Umbilical cord (tissue), 1 donor: ENCODE measurements at regions not wholly inside any gene's neighbourhood (a gene's known extent, or its start where the extent isn't known, plus 50 kb on each side); places are given as distances from the start of the nearest gene placed in this dataset.

Experiments
- DNase-seq: peaks from one replicate; pipeline ENCODE4 v3.0.0-alpha.2; 2015; ENCODE audit warnings: low spot score

DNA sequence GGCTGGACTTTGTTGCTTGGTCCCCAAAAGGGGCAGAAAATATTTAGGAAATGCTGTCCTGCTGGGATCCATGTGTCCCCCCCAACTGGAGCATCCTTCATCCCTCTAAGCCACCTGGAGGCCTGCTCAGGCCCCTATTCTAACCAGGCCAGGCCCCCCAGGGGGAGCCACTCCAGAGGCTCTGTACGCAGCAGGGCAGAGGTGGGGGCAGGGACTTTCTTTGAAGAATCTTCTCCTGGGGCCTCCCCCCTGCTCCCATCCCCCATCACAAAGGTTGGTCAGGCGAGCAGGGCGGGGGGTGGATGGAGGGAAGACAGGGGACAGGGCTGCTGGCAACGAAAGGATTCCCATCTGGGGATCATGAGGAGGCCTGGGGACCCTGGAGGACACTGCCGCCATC lies 170.8 kb downstream of the MN1 start:
- no peak for DNase-seq

DNA sequence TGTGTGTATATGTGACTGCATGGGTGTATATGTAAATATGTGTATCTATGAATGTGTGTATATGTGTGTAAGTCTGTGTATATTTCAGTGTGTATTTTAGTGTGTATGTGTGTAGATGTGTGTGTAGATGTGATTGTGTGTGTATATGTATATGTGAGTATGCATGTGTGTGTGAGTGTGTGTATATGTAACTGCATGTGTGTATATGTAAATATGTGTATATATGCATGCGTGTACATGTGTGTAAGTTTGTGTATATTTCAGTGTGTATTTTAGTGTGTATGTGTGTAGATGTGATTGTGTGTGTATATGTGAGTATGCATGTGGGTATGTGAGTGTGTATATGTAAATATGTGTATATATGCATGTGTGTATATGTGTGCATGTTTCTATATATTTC lies 169.9 kb downstream of the MN1 start:
- no peak for DNase-seq

DNA sequence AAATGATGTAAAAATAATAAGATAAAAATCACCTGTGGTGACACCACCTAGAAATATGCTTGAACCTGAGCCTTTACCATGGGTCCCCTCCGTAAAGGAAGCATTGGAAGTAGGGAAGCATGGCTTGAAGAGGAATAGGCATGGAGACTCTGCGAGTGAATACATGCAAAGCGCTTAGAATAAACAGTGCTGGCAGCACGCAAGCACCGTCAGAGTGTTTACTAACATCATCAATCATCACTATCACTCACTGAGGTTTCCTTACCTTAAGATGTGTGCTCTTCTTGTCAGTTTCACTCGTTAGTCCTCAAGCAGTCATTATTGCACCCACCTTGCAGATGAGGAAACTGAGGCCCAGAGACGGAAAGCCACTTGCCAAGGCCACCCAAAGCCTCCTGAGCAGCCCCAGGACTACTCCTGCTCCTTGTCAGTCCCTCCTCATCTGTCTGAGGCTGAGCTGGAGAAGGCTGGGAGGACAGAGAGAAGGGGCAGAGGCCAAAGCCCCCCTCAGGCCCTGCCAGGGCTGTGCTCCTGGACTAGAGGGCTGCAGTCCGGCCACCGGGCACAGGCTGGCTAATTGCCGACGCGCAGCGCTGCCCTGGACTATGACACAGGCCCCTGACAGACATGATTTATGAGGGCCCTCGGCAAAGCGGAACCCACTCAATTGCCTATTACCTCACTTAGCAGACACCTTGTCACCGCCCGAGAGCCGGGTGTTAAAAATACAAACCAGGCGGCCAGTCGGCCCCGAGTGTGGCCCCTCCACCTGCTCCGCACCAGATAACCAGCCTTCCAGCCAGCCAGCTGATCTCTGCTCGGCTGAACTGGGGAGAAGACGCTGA lies 168.9 kb downstream of the MN1 start:
- no peak for DNase-seq

DNA sequence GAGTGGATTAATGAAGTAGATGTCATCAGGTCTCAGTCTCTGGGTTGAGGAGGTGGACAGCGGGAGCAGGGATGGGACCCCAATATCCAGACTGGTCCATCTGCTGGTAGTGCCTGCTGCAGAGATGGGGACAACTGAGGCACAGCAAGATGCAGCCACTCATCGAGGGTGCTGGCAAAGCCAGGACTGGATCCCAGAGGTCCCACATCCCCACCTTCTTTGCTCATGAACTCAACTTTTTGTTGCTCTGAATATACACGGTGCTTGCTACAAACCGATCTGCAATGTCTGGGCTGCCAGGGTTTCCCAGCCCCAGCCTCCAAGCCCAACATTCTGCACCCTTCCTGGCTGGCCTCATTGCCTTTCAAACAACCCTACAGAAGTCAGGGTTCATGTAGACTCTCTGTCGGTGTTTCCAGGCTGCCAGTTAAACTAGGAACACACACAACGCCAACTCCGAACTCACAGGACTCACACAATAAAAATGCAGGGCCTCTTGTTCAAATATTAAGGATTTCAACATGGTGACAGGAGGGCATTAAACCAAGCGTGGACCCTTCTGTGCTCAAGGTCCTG lies 168.2 kb downstream of the MN1 start:
- no peak for DNase-seq

DNA sequence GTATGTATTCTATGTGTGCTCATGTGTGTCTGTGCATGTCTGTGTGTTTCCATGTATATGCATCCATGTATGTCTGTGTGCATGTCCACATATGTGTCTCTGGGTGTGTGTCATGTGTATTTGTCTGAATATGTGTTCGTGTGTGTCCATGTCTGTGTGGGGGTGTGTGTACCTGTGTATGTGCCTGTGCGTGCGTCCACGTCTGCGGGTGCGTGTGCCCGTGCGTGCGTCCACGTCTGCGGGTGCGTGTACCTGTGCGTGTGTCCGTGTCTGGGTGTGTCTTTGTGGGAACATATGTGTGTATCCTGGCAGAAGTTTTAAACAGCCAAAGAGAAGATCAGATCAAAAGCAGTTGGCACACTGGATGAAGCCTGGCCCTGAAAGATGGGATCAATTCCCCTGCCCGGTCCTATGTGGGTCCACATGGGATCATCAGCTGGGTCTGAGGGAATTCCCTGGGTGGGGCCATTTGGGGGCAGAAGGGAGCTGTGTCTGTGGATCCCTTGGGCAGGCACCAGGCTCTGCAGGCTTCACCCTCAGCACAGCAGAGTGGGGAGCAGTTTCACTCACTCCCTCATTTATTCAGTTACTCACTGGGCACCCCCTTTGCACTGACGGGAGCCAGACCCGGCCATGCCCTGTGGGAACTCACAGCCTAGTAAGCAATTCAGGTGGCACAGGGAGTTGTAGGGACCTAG lies 167.4 kb downstream of the MN1 start:
- no peak for DNase-seq

DNA sequence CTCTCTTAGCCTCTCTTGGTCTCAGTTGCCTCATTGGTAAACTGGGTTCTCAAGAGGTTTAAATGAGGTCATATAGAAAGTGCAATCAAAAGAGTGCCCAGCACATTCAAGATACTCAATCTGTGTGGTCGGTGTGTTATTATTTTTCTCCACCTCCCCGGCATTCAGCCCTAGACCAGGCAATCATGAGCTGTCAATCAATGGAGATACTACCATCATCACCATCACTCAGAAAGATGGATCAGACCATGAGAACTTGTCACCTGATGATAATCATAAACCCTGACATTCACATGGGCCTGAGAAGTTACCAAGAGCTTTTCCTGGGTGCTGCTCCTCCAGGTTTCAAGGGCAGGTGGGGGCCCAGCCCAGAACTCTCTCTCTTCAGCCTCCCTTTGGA lies 166.1 kb downstream of the MN1 start:
- no peak for DNase-seq

DNA sequence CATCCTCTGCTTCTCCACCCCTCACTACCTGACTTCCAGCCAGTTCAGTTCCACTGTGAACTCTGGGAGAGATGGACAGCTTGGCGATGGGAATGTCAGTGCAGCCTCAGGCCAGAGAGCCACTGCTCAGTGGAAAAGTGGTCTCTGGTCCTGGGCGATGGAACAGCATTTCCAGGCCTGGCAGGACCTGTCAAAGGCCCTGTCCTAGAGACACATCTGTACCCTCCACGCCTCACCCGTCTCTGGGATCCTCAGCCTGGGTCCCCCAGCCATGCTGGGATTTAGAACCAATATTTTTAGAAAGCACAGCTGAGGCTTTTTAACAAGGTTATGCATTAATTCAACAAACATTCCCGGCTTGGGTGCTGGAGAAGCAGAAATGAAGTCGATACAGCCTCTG lies 165.7 kb downstream of the MN1 start:
- no peak for DNase-seq

DNA sequence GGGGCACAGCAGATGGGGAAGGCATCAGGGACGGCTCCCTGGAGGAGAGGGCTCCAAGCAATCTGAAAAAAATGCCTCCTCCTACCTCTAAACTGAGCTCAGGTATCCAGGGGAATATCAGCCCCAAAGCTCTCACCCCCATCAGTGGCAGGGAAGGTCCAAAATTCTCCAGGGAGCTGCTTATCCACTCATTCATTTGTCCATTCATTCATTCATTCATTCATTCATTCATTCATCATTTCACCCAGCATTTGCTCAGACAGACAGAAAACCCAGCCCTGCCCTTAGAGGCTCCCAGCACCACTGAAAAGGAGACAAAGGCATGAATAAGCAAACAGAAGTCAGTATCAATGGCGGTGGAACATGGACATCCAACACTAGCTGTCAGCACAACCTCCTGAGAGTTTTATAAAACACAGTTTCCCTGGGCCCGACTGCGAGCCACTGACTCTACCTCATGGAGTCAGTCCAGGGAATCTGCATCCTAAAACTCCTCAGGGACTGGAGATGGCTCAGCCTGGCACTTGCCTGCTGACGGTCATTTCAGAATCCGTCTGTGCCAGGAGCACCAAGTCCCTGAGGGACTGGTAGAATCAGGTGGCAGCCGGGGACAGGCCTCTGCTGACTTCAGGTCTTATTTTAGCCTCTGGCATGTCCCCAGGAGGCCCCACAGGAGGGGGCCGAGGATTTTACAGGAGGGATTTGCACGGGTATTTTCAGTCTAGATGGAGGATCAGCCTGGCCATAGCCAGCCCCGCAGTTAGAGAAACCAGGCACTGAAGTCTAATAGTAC lies 164.6 kb downstream of the MN1 start:
- DNase-seq = peak; percentile 78

DNA sequence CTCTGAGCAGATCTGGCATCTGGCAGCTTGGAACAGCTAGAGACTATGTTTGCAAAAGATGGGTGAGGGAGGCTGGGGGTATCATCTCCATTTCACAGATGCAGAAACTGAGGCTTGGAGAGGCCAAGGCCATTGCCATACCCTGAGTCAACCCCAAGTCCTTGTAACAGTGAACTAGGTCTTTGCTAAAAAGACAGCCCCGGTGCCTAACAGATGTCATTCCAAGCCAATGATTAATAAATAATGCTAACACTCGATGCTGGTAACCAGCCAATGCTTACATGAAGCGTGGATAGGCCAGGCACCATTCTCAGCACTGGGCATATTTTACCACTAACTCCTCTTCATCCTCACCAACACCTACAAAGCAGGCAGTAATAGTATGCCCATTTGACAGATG lies 164.0 kb downstream of the MN1 start:
- no peak for DNase-seq

DNA sequence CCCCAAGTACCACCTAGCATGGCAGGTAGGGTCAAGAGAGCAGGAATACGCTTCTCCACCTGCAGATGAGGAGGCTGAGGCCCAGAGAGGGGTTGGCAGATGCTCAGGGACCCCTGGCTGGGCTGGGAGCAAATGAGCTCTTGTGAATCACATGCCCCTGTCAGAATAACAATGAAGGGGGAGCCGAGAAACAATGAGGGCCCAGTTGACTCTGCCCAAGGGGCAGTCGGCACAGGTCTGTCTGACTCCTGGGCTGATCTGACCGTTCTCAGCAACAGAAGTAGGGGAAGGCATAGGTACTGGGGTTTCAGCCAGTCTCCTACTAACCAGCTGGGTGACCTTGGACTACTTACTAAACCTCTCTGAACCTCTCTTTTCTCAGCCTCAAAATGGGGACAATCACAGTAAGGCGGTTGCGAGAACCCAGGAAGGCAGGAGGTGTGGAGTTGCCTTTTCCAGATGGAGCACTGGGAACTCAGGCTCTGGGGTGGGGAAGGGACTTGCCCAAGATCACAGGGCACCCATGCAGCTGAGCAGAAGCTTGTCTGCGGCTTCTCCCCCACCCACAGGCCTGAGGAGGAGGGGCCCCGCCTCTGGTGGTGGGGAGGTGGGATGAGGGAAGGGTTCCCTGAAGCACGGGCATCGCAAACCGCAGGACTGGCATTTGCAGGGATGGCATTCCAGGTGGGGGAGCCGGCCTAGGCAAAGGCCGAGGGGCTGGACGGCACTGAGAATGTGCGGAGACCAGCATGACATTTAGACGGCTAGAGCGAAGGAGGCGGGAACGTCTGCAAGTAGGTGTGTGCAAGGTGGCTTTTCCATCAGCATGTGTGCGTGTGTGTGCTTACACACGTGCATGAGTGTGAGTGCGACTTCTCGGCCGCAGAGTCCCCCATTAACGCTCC lies 163.0 kb downstream of the MN1 start:
- DNase-seq = no peak

DNA sequence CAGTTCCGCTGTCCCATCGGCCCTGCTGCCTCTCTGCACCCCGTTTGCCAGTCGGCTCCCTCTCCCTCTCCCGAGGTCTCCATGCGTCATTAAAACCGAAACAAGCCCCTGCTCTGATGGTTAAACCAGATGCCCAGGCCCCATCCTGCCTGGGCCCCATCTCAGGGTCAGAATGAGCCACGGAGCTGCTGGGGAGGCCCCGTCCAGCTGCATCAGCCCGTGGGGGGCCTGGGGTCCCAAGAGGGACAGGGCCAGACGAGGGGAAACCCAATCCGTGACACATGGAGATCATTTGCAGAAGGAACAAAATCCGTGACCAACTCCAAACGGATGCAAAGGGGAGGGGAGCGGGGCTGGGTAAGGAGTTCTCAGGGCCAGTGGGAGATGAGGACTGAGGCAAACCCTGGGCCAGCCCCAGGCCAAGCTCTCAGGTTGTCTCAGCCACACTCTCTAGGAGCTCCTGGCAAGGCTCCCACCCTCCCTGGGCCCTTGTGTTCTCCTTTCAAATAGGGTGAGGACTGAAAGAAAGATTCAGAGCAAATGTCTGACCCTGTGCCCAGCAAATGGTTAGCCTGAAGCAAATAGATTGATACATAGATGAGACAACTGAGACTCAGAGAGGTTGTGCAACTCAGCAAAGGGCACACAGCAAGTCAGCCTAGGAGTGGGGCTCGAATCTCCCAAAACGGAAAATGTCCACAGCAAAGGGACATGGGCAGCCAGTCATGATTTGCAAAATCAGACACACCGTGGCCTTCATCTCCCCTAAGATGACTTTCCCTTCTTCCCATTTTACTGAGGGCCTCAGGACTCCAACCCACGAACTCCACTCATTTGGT lies 162.1 kb downstream of the MN1 start:
- DNase-seq = no peak

DNA sequence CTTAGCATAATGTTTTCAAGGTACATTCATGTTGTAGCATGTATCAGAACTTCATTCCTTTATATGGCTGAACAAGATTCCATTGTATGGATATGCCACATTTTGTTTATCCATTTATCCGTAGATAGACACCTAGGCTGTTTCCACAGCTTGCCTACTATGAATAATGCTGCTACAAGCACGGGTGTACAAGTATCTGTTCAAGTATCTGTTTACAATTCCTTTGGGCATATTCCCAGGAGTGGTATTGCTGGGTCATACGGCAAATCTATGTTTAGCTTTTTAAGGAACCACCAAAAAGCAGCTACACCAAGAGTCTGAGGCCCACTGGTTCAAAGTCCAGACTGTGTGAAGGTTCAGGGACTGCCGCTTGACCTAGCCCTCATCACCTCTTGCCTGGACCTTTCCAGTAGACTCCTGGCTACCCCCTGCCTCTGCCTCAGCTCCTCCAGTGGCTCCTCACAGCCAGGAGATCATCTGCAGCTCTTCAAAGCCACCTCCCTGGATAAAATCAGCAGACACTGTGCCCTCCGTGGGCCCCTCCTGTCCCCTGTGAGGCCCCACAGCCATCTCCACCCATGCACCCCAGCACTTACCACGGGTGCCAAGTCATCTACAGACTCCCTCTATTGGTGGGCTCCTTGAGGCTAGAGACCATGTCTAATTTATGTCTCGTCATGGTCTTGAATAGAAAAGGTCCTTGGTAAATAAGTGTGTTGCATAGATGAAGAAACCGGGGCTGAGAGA lies 160.3 kb downstream of the MN1 start:
- DNase-seq = peak; percentile 59

DNA sequence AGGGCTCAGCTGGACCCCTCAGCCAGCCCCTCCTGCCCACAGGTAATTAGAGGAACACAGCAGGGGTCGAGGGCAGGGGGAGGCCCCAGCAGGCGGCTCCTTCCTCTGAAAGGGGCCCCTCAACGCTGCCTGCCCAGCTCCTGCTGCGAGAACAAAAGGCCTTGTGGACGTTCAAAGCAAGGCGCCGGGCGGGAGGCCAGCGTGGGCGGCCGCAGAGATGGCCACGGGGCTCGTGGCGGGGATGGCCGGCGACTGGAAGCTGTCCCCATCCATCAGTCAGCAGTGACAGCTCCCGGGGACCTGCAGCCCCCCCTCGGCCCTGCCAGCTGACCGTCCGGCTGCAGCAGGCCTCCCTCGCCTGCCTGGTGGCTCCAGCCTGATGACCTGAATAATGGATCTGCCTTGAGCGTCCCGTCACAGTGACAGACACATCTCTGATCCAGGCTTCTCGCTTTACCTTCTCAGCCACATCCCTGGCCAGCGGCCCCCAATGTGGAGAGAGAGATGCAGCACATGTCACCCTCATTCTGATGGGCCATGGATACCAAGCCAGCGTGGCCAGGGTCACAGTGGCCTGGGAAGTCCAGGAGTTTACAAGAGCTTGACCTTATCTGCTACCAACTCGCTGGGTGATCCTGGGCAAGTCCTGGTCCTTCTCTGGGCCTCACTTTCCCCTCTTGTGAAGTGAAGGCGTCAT lies 159.3 kb downstream of the MN1 start:
- DNase-seq = no peak

DNA sequence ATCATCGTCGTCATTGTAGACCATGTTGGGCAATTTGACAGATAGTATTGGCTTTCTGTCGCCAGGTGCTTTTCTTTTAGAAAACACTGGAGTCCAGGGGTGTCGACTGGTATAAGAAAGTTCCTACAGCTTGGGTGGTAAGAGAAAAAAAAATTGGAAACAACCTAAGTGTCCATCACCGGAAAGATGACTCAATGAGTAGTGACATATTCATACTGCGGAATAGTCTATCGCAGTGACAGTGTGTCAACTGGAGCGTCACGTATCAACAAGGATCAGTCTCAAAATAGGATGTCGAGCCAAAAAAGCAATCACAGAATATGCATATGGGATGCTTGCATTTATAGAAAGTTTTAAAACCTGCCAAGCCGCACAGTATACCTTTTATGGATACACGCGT lies 157.6 kb downstream of the MN1 start:
- no peak for DNase-seq

DNA sequence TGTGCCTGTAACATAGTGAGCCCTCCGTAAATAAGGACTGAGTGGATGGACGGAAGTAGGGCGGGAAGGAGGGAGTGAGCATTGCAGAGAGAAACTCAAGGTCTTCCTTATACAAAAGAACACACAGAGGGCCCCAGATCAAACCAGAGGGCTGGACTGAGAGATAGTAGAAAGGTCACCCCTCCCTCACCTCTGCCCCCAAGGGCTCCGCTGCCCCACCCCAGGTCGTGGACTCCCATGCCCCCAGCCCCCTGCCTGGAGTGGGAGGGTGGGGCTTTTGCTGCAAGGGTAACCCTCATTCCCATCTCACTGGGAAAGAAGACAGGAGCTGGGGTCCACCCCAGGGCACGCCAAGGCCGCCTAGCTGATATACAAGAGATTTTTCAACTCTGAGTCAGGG lies 157.0 kb downstream of the MN1 start:
- no peak for DNase-seq

DNA sequence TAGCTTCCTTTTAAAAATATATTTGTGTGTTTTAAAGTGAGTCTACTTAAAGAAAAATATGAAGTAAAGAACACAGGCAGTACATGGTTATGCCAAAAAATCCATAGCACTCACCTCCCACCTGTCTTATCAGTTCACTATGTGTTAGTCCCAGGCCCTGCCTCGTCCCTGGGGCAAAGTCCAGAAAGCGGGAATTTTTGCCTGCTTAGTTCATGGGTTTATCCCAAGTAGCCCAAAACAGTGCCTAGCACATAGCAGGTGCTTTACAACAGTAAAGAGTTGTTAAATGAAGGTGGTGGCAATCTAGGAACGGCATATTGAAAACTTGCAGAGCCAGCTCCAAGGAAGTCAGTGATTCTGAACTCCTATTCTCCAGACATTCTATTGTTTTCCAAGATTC lies 154.0 kb downstream of the MN1 start:
- DNase-seq = no peak

DNA sequence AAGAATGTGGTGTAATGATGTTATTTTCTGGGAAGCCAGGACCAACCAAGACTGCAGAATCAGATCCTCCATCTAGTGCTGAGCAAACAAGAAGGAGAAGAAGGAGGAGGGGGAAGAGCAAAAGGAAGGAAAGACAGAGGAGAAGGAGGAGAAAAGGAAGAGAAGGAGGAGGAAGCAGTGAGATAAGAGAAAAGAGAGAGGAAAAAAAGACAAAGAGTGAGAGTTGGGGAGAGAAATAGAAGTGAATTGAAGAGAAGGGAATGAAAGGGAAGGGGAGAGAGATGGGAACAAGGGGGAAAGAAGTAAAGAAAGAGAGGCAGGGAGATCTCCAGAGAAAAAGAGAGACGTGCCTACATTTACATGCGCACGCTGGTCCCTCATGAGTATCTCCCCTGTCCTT lies 153.5 kb downstream of the MN1 start:
- DNase-seq = peak; percentile 52

DNA sequence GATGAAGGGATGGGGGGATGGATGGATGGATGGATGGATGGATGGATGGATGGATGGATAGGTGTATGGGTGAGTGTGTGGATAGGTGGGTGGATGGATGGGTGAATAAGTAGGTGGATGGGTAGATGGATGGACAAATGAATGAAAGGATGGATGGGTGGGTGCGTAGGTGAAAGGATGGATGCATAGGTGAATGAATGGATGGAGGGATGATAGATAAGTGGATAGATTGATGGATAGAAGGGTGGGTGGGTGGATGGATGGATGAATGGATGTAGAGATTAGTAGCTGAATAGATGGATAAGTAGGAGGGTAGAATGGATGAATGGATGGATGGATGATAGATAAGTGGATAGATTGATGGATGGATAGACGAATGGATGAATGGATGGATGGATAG lies 152.7 kb downstream of the MN1 start:
- no peak for DNase-seq

DNA sequence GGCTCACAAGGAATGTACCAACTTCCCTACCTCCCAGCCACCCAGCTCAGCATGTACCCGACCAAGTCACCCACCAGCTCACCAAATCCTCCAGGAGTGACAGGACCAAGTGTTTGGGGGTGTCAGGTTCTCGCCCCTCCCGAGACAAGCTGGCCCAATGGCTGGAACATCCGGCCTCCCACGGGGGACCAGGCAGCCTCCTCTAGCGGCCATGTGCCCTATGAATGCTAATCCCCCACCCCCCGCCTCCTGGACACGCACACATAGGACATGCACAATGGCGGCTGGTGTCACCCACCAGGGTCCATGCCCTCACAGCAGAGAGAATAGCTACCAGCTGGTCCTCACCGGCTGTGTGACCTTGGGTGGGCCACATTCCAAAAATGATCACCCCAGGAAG lies 151.0 kb downstream of the MN1 start:
- DNase-seq = no peak
